ENCODE measurements at regions not wholly inside any gene's neighbourhood (a gene's known extent, or its start where the extent isn't known, plus 50 kb on each side); places are given as distances from the start of the nearest gene placed in this dataset.

GRCh38 chr3:66827726-66828125, 170.4 kb upstream of the KBTBD8 start:
- TF ChIP-seq RAD21 (IDR thresholded peaks at IDR 0.05 in 1 of 2, conservative IDR thresholded peaks at IDR 0.05 in 1 of 2; ENCODE audit: low read depth in 2 of 2, low read length in 2 of 2) (no peak), POLR2AphosphoS5 (IDR thresholded peaks at IDR 0.05; ENCODE audit: low read depth, low read length) (no peak)

Measured in H1 (cell line).